HL-60 (cell line): ENCODE measurements at regions not wholly inside any gene's neighbourhood (a gene's known extent, or its start where the extent isn't known, plus 50 kb on each side); places are given as distances from the start of the nearest gene placed in this dataset.

ENCODE experiments used
- POLR2AphosphoS5 ChIP-seq: IDR thresholded peaks from 2 replicates; pipeline ENCODE4 v1.6.1; 2012; ENCODE audit warnings: low read depth
- REST ChIP-seq: IDR thresholded peaks from 2 replicates; pipeline ENCODE4 v1.6.1; 2012; ENCODE audit warnings: low read depth; ENCODE audit not compliant: insufficient replicate concordance
- SPI1 ChIP-seq: IDR thresholded peaks from 2 replicates; pipeline ENCODE4 v1.6.1; 2012; ENCODE audit warnings: low read depth, mild to moderate bottlenecking, borderline replicate concordance
- TF ChIP-seq, protein P1 (sequence below): IDR thresholded peaks from one replicate; pipeline ENCODE4 v1.5.1; 2011; ENCODE audit warnings: low read length, control low read depth, inconsistent platforms; ENCODE audit not compliant: insufficient read depth

DNA sequence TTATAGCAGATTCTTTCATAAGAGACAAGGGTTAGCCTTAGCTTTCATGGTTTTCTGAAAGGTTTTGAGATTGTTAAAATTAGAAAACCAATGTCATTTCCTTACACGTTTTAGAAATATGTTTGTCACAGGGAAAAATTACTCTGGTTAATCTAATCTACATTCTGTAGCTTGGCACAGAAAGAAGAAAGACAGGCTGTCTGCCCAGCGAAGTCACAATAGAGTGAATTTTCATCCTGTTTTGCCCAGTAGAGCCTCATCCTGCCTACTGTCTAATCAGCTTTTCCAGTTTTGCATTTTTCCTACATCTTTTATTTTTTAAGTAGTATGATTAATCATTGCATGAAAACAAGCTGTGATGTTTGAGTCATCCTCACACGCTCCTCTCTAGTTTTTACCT lies 688.8 kb downstream of the MTRR start:
- TF ChIP-seq, protein P1, sequence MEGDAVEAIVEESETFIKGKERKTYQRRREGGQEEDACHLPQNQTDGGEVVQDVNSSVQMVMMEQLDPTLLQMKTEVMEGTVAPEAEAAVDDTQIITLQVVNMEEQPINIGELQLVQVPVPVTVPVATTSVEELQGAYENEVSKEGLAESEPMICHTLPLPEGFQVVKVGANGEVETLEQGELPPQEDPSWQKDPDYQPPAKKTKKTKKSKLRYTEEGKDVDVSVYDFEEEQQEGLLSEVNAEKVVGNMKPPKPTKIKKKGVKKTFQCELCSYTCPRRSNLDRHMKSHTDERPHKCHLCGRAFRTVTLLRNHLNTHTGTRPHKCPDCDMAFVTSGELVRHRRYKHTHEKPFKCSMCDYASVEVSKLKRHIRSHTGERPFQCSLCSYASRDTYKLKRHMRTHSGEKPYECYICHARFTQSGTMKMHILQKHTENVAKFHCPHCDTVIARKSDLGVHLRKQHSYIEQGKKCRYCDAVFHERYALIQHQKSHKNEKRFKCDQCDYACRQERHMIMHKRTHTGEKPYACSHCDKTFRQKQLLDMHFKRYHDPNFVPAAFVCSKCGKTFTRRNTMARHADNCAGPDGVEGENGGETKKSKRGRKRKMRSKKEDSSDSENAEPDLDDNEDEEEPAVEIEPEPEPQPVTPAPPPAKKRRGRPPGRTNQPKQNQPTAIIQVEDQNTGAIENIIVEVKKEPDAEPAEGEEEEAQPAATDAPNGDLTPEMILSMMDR = no peak
- TF ChIP-seq REST (no peak), POLR2AphosphoS5 (no peak), SPI1 (no peak)
